HepG2 (cell line): ENCODE measurements at regions not wholly inside any gene's neighbourhood (a gene's known extent, or its start where the extent isn't known, plus 50 kb on each side); places are given as distances from the start of the nearest gene placed in this dataset.

Experiments used
- CTCF ChIP-seq: sonication (generic); formaldehyde crosslinking; IDR thresholded peaks from 2 replicates; pipeline ENCODE4 v1.5.0; 2020; ENCODE audit warnings: mild to moderate bottlenecking, missing genetic modification reagents, moderate library complexity
- HINFP ChIP-seq: sonication (generic); formaldehyde crosslinking; IDR thresholded peaks from 2 replicates; pipeline ENCODE4 v1.4.0; 2020; ENCODE audit warnings: low read depth, mild to moderate bottlenecking, missing genetic modification reagents
- KLF9 ChIP-seq: IDR thresholded peaks from 2 replicates; pipeline ENCODE4 v1.6.1; 2016; ENCODE audit warnings: low read depth
- YY1 ChIP-seq: IDR thresholded peaks from 2 replicates; pipeline ENCODE4 v1.6.1; 2011; ENCODE audit warnings: low read length, low read depth, moderate library complexity, mild to moderate bottlenecking; ENCODE audit not compliant: insufficient read depth, insufficient replicate concordance

- TF ChIP-seq YY1: no peak
- TF ChIP-seq KLF9: no peak
- no peak for TF ChIP-seq CTCF (CRISPR knock-in tag)
- no peak for TF ChIP-seq HINFP
Observed at GRCh38 chr18:61741881-61742454, 150.8 kb downstream of the RNF152 start.
